ENCODE measurements at regions not wholly inside any gene's neighbourhood (a gene's known extent, or its start where the extent isn't known, plus 50 kb on each side); places are given as distances from the start of the nearest gene placed in this dataset.

DNA sequence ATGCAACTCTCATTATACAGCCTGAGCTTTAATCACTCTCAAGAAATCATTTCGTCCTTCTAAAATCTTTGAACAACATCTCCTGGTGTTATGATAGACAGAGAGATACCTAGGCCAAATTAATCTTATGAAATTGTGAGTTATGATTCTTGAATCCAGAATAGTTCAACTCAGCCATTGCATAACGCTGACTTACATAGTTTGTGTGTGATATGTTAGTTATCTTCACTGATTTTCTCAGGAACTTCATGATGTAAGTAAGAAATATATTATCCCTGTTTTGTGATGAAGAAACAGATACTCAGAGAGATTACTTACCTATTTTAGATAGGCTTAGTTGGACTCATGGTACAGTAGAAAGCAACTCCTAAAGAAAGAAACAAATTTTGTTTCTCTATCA lies 684.4 kb downstream of the ZEB2 start:
- DNase-seq (no peak), ATAC-seq (ENCODE audit: poor library complexity) (no peak)
- intact Hi-C loops (cut with DNase I) = no loop called here

GRCh38 chr2:143833015-143833660 lies 686.8 kb downstream of the ZEB2 start:
- intact Hi-C loops (cut with DNase I) = no loop called here

GRCh38 chr2:143830476-143830875 lies 689.4 kb downstream of the ZEB2 start:
- intact Hi-C loops (cut with DNase I) = no loop called here
- ATAC-seq (ENCODE audit: poor library complexity) (no peak), DNase-seq (no peak)

More at GRCh38 chr2:143833015-143833660, 686.8 kb downstream of the ZEB2 start:
- ATAC-seq (ENCODE audit: poor library complexity) (no peak), DNase-seq (no peak)

DNA sequence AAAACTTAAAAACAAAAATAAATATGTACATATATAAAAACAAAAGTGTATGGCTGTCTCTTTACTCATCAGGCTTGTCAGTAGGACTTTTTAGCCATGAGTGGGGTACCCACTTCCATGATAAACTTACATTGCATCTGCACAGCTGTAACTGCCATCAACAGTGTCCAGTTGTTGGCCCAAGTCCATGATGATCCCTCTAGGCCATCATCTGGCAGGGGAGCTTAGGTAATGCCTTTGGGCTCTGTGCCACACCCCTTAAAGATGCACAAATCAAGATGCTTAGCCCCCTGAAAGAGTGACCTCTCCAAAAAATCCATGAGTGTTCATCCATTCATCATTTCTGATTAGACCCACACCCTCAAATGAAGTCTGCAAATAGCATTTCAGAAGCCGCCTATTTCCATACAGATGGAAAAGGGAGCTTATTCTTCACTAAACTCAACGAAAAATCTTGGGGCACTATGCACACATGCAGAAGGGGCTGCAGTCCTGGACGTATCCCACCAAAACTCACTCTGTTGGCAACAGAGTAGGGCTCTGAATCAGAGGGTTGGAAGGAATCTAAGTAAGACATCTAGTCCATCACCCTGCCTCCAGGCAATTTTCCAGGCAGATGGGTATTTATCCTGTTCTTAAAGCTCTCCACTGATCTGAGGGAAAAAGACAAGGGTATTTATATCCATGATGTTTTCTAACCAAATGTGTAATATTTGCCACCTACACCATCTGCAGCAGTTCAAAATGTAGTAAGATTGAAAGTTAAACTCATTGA lies 691.0 kb downstream of the ZEB2 start:
- ATAC-seq (ENCODE audit: poor library complexity) = no peak
- no peak for DNase-seq
- intact Hi-C loops (cut with DNase I) = no loop called here

GRCh38 chr2:143824791-143825190 lies 695.1 kb downstream of the ZEB2 start:
- no peak for ATAC-seq (ENCODE audit: poor library complexity)
- intact Hi-C loops (cut with DNase I) = no loop called here
- DNase-seq = no peak

- DNase-seq = no peak
- ATAC-seq (ENCODE audit: poor library complexity) = no peak
- intact Hi-C loops (cut with DNase I) = no loop called here
Observed at GRCh38 chr2:143823876-143824275, 694.7 kb downstream of the ARHGAP15 start.

GRCh38 chr2:143823296-143823695 lies 694.1 kb downstream of the ARHGAP15 start:
- DNase-seq = no peak
- no peak for ATAC-seq (ENCODE audit: poor library complexity)
- intact Hi-C loops (cut with DNase I) = no loop called here

- no peak for ATAC-seq (ENCODE audit: poor library complexity)
- intact Hi-C loops (cut with DNase I) = no loop called here
- DNase-seq = no peak
Observed at GRCh38 chr2:143822736-143823135, 693.5 kb downstream of the ARHGAP15 start.

- intact Hi-C loops (cut with DNase I) = no loop called here
- no peak for DNase-seq
- no peak for ATAC-seq (ENCODE audit: poor library complexity)
Observed at GRCh38 chr2:143819764-143820163, 690.5 kb downstream of the ARHGAP15 start.

- DNase-seq = no peak
- no peak for ATAC-seq (ENCODE audit: poor library complexity)
- intact Hi-C loops (cut with DNase I) = no loop called here
Observed at GRCh38 chr2:143819190-143819735, 690.0 kb downstream of the ARHGAP15 start.
